GM21619 (cell line): ENCODE measurements at regions not wholly inside any gene's neighbourhood (a gene's known extent, or its start where the extent isn't known, plus 50 kb on each side); places are given as distances from the start of the nearest gene placed in this dataset.

Source experiments
- ATAC-seq: cut with Tn5 transposase; IDR thresholded peaks from one replicate; pipeline ENCODE4 v1.9.1; 2021; ENCODE audit not compliant: unreplicated experiment

DNA sequence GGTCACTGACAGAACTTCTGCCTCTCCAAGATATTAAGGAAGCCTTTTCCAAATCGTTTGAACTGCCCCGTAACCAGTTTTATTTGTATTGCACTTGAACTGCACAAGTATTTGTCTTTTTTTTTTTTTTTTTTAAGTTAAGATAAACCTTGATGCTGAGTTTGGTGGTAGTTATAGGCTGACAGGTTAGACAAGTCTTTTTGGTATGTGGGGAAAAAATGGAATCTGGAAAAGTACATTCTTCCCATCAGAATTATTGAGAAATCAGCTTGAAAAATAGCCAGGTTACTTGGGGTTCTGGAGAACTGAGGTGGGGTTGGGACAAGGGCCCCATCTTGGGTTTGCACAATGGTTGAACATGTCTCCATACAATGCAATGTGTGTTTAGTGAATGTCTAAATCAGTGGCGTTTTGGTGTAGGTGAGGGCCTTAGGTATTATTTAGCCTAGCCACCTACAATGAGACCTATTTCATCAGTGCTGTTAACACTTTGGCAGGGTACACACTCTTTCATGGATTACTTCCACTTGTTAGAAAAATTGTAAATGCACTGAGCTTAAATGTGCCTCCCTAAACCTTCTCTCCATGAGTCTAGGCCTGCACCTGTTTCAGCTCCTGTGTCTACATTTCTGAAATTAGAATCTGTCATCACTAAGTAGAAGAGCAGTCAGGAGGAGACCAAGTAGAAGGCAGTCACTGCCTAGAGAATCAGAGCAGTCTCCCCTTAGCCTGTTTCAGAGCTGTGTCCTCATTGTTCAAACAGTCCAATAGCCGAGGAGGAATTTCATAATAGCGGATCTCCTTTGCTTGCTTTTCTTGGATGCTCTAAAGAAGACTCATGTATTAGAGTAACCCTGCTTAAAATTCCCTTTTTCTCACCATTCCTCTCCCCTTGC, 140.0 kb upstream of the HMHB1 start:
- no peak for ATAC-seq

DNA sequence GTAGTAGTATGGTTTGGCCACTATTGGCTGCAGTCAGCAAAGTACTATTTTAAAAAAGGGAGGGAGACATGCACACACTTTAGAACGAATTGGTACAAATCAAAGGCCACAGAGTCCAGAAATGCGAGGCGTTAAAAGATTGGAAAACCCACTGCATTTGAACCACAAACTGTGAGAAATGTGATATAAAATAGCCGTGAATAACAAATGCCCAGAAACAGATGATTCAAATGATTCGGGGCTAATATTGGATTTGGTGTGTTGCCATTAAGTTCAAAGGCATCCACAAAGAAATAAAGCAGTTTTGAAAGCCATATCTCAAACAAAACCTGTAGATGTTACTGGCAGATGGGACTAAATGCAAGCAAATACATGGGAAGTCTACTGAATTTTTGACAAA, 140.9 kb upstream of the HMHB1 start:
- no peak for ATAC-seq

DNA sequence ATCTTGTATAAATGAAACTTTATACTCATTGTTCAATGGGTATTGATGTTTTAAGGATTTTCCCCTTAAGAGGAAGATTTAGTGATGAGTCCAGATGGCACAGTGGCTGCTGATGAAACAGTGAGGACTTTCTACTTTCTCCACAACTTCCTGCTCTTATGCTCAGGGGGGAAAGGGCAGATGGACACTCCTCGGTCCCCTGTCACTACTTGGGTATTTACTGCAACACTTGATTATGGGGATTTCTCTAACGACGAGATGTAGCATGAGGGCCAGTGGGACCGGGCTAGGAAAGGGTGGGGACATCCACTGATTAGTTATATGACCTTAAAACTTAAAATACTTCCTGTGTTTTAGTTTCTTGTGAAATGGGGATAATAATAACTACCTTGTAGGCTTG, 146.1 kb upstream of the HMHB1 start:
- no peak for ATAC-seq

DNA sequence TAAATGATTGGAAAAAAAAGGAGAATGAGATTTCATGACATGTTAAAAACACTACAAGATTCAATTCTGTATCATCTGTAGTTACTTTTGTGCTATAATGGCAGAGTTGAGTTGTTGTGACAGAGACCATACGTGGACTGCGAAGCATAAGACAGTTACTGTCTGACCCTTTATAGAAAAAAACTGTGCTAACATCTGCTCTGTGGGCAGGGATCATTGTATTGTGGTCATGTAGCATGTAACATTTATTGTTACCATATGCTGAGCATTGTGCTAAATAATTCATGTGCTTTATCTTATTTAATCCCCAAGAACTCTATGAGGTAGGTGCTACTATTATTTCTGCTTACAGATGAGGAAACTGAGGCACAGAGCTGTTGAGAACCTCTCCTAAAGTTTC, 147.3 kb upstream of the HMHB1 start:
- ATAC-seq = no peak

DNA sequence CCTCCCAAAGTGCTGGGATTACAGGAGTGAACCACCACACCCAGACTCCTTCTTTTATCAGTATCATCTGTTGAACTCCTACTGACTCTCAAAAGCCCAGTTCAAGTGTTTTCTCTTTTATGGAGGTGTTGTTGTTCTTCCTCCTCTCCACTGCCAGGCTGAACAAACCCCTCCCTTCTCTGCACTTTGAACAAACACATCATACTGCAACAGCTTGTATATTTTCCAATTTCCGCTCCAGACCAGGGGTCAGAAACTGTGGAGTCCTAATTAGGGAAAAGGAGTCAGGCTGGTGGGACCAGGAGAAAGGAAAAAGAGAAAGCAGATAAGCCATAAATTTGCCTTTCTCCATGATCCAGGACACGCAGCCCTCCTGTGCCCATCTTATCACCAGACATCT, 148.1 kb upstream of the HMHB1 start:
- ATAC-seq = no peak

DNA sequence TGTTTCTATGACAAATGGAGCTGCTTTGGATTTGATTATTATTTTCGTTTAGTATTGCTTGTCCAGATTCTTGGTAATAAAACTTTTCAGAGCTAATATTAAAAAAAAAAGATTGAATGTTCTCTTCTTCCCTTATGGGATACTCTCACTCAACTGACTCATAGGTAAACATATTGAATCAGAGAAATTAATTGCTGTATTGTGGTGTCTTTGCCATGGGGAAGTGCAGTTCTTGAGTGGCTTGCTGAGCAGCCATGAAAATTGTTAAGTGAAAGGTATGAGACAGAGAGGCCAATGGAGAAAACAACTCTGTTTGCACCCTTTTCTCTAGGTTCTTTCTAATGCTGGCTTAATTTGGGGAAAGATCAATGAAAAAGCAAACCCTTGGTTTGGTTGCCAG, 149.9 kb upstream of the HMHB1 start:
- ATAC-seq = no peak

DNA sequence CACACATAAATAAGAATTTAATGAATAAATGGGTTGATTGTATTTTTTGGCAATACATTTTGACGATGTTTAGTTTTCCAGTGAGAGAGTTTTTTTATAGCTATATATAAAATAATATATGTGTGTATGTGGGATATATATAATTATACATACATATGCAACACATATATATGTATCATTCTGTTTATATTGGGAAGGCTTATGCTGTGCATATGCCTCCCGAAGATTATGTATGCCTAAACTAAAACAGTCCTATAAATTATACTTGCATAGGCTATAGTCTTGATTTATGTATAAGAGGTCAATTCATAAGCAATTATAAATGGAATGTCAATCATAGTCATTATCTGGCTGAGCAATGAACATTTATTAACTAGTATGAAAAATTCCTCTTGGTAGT, 151.3 kb upstream of the HMHB1 start:
- no peak for ATAC-seq

DNA sequence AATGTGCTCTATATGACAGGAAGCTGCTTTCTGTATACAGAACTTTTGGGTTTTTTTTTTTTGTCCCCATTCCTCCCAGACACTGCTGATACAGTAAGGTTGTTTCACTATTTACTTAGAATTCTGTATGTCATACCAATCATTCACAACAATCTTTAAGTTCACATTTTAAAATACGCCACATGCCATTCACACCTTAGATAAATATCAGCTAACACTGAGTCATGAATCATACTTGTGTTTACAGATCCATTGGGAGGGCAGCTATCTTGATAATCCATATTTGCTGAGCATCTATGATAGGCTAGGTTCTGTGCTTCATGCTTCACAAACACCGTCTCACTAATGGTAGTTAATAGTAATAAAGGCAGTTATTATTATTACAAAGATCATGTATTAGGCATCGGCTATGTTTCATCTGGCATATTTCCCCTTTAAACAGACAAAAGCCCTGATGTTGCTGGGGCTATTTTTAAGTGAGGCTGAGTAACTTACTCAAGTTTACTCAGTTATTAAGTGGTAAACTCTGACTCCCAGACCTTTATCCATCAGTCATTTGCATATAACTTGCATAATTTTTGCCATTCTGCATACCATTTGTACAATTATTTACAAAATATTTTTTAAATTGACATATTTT, 152.2 kb upstream of the HMHB1 start:
- ATAC-seq = no peak

DNA sequence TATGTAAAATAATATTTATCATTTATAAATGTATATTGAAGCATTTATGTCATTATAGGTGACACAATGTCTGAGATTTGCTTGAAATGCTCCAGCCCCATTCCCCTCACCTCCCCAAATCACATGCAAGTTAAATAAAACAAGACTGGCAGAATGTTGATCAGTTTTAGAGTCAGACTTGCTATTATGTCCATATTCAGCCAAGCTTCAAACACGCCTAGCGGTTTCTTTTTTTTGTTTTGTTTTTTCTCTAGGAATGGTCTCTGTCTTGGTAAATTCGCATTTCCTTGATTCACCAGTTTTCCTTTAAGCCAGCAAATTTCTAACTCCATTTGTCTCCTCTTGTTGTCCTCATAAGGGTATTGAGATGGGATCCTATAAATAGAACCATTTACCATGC, 153.0 kb upstream of the HMHB1 start:
- ATAC-seq = no peak

DNA sequence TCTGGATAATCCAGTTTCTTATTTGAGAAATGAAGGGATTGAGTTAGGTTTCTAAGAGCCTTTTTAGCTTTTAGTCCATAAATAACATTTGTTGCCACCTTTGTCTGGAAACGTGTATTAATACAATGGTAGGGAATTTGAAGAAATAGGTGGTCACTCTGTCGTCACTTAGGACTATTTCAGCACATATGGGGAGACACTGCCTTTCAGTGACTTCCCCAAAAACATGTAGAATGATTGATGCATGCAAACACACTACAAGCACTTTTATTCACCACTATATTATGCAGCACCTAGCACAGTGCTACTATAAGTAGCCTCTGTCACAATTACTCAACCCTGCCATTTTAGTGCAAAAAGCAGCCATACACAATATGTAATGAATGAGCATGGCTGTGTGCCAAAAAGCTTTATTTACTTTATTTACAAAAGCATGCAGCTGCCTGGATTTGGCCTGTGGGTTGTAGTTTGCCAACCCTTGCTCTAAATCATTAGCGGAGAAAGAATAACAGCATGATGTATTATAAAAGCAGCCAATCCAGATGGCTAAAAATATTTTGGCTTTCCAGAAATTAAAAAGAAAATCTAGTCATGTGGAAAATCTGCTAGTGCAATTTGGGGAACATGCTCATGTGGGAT, 154.2 kb upstream of the HMHB1 start:
- ATAC-seq = no peak

DNA sequence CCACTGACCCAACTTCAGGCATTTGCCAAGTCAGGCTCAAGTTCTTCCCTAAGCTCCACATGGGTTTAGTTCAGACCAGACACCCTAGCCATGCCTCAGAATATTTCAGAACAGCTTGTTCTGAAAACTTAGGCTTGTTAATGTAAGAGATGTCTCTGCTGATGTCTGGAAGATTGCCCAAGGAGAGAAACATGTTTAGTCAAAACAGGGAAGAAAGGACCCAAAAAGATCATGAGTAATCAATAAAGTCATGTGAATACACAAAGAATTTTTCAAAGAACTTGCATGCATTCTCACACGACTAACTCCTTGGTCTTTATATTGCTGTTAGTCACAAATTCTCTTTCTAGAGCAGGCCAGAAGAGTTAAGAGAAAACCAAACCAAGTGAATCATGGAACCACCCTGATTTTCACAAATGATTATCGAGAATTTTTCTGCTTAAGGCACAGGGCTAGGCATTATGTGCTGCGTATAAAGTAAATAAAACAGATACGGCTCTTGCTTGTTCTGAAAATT, 158.1 kb upstream of the HMHB1 start:
- ATAC-seq = no peak

DNA sequence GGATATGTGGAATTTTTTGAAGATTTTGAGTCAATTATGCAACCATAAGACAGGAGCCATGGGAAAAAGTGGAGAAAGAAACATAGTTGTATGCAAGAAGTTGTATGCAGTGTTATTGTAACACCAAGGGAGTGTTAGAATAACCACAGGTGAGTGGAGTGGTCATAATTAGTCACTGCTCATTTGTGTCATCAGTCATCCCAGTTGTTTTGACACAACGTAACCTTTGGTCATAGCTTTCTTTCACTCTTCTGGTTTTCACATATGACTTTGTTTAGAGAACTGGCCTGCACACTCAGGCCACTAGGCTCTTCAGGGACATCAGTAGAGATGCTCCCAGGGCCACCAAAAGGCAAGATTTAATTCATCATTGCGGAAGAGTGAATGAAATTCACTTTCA, 158.7 kb upstream of the HMHB1 start:
- ATAC-seq = no peak

DNA sequence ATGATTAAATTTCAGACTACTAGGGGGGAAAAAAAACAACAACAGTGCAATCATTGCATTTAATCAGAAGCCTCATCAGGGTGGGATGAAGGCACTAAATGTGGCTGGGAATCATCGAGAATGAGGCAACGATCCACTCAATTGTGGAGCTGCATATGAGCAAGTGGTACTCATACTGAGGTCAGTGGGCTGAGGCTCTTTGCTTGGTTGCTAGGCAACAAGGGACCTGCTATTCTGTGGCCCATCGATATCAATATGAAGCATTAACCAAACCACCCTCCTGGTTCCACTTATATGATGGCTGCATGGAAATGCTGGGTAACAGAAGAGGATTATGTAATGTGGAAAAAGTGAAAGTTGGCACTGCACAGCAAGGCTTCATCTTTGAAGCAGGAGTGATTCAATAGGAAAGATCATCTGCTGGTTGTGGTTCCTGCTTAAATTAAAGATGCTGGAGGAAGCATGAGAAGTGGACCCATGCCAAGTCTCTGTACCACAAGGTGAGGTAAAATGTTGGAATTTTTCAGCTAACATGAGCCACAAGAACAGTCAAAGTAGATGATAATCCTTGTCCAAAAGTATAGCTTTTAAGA, 159.8 kb upstream of the HMHB1 start:
- ATAC-seq = no peak

DNA sequence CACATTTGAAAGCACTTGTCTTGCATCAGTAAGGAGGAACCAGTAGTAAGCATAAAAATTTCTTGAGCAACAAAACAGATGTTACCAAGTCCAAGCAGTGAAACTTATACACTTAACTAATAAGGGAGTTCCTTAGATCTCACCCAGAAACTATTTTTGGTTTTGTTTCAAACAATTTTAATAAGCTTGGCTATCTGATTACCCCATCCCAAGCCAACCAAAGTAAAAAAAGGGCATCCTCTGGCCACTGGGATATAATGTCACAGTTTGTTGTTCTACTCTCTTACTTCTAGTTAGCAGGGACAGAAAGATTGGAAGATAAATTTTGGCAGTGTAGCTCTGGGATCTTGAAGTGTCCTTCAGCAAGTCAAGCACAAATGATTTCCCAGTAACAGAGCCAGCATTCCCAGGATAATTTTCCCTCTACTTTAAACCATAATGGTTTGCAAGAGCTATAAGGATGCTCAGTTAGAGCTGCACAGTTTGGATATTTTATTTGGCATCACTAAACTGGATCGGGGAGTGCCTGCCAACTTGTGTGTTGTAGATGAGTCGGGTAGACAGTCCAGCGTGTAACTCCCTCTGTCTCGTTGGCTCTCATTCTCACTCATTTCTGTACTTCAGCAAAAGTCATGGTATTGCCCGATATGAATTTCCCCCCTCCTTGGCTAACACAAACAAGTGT, 161.9 kb upstream of the HMHB1 start:
- no peak for ATAC-seq

DNA sequence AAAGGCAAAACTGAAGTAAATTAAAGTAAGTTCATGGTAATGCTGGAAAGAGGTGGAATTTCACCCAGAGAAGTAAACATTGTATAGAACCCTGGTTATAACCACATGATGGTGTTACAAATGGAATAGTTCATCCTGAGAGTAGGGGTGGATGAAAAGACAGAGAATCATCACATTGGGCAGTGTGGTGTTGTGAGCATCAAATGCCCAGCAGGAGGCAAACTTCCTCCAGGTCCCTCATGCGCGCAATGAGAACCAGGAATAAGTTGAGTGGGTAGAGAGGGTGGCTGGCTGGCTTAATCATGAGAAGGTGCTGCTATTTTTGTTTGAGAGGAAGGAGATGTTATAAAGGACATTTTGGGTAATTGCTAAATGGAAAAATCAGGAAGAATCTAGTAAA, 163.3 kb upstream of the HMHB1 start:
- no peak for ATAC-seq

DNA sequence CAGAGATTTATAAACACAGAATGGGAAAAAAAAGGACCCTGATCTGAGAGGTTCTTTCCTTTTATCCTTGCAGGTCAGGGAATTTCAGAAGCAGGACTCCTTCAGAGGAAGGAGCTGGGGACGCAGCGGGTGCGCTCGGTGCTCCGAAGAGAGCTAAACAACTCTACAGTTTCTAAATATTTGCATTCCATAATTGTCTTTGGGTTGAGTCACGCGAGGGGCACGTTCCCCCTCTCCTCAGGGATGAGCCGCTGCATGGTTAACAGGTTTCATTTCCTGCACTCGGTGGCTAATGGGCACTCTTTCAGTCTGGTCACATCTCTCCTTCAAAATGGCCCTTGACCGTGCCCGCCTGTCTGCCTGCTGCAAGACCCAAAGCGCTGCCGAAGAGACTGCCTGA, 165.0 kb upstream of the HMHB1 start:
- ATAC-seq = no peak

DNA sequence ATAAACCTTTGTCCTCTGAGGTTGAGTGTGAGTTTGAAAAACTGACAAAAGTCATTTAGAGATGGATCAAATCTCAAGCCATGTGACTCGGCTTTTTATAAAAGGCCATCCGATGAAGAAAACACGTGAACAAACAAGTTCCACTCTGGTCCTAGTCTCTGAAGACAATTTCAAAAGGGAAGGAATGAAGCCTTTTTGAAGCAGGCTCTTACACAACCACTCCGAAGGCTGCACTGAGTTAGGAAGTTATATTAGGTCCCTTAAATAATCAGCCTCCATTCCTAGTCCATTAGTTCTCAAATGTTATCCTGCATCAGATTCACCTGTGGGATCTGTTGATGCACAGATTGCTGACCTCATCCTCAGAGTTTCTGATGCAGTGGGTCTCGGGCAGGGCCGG, 166.6 kb upstream of the HMHB1 start:
- no peak for ATAC-seq

DNA sequence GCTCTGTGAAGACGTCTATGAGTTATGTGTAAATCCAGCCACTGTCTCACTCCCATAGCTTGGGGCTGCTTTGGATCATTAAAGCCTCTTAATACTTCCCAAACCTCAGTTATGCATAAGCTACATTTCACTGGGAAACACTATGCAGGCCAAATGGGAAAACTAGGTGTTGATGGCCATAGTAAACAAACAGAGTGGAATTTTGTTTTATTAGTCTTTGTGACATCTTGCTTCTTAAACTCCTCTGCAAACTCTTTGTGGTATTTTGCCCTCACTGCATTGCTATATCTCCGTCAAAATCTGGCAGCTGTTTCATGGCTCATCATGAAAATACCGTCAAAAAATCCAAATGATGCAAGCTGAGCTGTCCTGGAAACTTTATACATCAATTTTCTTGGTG, 167.2 kb upstream of the HMHB1 start:
- no peak for ATAC-seq

DNA sequence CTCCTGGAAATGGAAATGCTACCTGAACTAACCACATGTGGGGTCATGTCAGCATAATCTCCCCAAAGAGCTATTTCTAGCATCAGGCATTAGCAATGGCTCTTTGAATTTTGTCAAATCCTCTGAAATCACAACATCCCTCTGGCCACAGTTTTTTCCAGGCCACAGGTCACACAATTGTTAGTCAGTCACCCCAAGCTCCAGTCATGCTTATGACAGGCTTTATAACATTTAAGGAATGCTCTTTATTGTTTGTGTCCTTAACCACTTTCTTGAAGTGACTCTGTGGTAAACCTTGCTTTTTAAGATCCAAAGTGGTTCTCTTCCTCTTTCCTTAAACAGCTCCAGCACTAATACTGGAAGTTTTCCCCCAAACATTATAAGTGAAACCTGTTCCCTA, 169.2 kb upstream of the HMHB1 start:
- ATAC-seq = no peak

DNA sequence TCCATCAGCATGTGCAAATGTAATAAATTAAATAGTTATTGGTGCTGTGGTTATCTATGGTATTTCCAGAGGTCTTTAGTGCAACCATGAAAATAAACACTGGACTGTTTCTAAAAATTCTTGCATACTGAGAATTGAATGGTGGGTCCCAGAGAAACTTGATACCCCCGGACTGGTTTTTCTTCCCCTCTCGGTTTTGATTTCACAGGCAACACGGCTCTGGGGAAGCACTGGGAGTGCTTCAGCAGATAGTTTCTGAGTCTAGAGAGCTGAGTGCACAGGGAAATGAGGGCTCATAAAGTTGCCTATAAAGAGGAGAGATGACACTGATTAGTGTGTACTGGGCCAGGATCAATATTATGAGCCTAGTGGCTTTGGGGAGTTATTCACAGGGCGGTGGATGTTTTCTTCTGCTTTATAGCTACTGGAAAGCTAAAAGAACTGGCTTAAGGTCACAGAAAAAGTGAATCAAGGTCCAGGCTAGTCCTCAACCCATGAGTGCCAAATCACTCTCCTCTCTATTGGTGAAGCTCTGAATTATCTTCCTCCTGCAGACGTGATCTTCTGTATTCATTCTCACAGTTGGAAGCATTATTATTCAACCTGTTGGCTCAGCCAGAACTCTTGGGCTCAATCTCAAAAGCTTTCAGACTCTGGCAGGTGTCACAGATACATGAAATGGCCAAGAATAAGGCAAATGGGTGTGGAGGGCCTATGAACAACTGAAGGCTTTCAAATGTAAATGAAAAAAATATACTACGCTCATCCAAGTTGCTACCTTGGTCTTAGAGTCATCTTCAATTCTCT, 170.2 kb upstream of the HMHB1 start:
- peak; percentile 75 for ATAC-seq
